HG02798 (cell line): ENCODE measurements at regions not wholly inside any gene's neighbourhood (a gene's known extent, or its start where the extent isn't known, plus 50 kb on each side); places are given as distances from the start of the nearest gene placed in this dataset.
A peak's percentile ranks its signal among the peaks of the same experiment; 100 is the strongest.

Experiments
- ATAC-seq: cut with Tn5 transposase; IDR thresholded peaks from one replicate; pipeline ENCODE4 v1.9.1; 2021; ENCODE audit warnings: mild to moderate bottlenecking; ENCODE audit not compliant: unreplicated experiment, poor library complexity

DNA sequence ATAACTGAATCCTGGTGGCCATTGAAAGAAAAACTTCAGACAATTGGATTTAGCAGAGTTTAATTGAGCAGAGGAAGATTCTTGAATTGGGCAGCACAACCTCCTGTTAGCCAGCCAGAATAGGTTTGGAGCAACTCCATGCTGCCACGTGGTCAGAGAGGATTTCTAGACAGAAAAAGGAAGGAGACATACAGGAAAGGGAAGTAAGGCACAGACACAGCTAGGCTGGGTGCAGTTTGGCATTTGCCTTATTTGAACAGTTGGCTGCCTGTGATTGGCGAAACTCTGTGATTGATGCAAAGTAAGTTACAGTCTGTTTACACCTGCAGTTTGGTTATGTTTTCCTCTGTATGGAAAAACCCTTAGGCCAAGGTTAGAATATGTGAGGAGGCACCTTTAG is 85.8 kb upstream of the SPATA13 start:
- ATAC-seq, result no peak

DNA sequence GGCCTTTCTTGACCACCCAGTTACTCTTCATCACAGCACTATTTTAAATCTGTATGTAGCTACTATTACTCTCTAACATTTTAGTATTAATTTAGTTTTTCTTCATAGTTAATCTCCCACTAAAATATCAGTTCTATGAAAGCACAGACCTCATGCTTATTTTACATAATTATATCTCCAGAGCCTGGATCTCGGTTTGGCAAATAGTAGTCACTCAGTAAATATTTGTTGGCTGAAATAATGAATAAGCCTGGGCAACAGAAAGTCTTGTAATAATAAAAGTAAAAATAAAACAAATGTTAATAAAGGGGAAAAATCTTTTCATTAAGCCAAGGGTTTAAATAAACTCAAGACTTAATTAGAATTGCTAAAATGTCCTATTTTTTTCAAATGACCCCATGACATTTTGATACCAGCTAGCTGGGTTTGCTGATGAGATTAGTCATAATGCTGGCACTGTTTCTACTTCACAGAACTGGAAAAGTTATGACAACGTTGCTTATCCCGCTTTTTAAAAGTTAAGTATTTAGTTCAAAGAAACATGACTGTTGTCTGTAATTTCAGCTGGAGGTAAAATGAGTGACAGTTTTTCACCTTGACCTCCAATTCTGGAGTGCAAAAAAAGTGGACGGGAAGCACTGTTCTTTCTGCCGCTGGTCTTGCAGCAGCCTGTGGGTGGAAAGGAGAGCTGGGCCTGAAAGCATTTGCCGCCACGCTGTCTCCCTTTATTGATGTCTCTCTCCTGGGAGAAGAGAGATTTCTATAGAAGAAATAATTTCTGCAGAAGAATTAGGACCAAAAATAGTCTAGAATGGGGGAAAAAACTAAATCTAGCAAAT is 85.2 kb upstream of the SPATA13 start:
- no peak for ATAC-seq

GRCh38 chr13:24076109-24076508 is 84.4 kb upstream of the SPATA13 start:
- no peak for ATAC-seq

- no peak for ATAC-seq
These were observed 83.9 kb upstream of the SPATA13 start for GRCh38 chr13:24076636-24077035.

DNA sequence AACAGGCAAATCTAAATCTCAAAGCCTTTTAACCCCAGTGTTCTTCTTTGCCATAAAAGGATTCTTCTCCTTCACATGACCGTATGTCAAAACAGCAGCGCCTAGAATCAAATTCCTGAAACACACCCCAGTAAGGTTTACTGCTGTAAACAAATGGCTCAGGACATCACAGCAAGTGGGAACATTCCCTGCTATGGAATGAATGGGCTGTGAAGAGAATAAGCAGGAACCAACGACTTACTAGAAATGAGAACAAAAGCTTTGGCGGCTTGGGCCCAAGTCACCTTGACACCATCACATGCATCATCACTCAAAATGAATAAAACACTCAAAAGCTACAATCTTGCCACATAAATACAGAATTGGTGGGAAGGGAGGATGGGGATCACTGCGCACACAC is 80.4 kb upstream of the SPATA13 start:
- ATAC-seq, result no peak

GRCh38 chr13:24081387-24081786 is 79.1 kb upstream of the SPATA13 start:
- no peak for ATAC-seq

GRCh38 chr13:24083141-24083540 is 77.4 kb upstream of the SPATA13 start:
- no peak for ATAC-seq

- ATAC-seq, result no peak
These were observed 76.6 kb upstream of the SPATA13 start for GRCh38 chr13:24083722-24084421.

- no peak for ATAC-seq
These were observed 74.9 kb upstream of the SPATA13 start for GRCh38 chr13:24085662-24086061.

DNA sequence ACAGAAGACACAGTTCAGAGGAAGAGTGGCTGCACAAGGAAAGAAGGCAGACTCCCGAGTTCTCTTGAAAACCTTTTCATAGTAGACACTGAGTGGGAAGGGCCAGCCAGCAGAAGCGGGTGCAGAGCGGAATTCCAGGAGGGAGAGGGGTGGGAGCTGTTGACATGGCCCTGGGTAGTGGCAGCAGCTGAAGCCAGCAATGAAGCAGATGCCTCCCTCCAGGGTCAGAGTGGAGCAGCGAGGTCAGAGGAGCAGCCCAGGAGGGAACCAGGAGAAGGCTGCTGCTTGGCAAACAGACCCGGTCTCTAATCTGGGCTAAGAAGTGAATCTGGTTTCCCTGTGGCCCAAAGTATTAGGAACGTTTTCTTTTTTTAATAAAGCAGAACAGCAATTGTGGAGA is 73.9 kb upstream of the SPATA13 start:
- ATAC-seq, result no peak

DNA sequence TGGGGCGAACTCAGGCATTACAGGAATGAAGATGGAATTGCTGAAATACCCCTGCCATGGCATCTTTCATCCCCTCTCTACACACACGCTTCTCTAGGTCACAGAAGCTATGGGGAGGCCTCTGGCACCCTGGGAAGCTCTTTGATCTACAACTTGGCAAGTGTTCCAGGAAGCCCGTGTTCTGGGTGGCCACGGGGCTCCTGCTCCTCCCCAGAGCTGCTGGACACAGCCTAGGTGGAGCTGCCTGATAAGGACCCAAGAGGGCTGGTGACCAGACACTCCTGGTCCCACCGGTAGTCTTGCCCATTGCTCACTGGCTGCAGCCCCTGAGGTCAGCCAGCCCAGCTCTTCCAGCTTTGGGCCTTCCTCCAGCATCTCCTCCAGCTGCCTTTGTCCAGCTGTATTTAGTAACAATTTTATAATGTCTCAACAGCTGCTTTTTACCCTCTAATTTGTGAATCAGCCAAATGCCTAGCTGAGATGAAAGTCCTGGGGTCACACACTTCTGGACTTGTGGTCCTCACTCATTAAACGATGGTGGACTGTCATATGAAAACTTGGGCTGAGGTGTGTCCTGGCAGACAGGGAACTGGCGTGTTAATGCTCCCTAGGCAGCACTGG is 72.8 kb upstream of the SPATA13 start:
- ATAC-seq, result no peak

DNA sequence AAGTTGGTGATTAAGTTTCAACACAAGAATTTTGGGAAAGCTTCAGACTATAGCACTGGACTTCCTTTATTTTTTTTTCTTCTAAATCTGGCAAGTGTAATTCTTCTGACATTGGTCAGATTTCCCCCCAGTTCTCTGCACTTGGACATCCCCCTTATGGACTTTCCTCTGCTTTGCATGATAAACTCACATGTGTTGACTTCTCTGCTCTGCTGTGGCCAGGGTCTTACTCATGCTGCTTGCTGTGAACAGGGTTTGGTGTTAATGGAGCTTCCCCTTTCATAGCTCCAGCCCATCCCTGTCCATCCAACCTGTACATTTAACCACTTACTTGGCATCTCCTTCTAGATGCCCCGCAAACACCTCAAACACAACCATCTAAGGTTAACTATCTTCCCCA is 70.5 kb upstream of the SPATA13 start:
- ATAC-seq, result no peak

DNA sequence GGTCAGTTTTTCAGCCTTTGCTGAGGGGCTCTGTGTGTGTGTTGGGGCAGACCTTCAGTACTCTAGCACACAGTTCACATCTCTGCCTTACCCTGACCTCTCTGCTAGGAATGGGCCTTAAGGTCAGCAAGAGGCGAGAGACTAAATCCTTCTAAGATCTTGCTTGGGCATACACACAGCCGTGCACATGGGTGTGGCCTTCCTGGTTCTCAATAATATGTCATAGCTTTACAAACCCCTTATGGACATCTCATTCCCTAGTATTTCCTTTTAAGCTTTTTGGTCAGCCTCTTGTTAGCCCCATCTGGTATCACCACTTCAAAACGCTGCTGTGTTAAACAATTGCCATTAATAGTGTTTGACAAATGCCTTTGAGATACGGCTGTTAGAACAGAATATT is 69.4 kb upstream of the SPATA13 start:
- ATAC-seq, result no peak

DNA sequence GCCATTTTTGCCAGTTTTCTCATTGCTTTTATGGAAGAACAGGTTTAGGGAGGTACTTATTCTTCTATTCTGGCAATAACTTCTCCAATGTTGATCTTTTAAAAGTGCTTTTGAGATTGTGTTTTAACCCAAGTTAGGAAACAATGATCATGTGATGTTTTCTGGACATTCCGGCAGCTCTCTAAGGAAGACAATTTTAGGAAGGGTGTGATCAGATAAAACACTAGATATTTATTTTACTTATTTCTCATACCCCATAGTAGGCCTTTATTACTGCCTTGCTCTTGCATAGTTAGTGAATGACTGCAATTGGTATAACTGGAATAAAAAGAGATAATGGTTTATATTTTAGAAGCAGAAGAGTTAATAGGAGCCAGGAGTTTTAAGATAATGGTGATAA is 68.4 kb upstream of the SPATA13 start:
- no peak for ATAC-seq

- ATAC-seq, result no peak
These were observed 67.5 kb upstream of the SPATA13 start for GRCh38 chr13:24093047-24093446.

DNA sequence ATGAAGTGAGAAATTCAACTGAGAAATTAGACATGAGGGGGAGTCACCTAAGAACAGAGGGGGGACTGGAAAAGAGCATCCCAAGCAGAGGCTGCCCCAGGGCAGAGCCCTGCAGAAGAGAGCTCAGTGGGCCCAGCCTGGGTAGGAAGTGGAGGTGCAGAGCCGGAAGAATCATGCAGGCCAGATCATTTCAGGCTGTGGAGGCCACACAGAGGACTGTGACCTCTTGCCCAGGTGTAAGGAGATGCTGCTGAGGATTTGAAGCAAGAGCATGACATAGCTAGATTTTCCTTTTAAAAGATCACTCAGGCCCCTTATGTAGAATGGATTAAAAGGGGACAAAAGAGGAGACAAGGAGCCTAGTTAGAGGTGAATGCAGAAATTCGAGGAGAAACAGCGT is 63.9 kb upstream of the SPATA13 start:
- ATAC-seq, result no peak

- ATAC-seq, result peak; percentile 66
These were observed 63.5 kb upstream of the SPATA13 start for GRCh38 chr13:24097064-24097463.

GRCh38 chr13:24097667-24098066 is 62.9 kb upstream of the SPATA13 start:
- peak; percentile 34 for ATAC-seq

DNA sequence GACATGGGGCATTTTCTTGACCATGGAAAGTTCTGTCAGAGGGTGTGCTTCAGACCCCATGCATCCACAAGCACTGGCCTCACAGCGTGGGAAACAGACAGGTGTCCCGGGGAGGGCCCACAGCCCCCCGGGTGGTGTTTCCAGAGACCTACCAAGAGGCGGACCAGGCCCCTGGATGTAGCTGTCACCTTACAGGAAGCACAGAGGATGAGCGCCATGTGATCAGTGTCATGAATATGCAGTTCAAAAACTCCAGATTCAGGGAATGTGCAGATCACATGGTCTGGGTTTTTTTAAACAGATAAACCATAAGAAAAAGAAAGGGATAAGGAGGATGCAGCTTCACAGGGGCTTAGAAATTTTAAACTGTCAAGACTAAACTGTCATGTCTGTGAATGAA is 61.0 kb upstream of the SPATA13 start:
- no peak for ATAC-seq

DNA sequence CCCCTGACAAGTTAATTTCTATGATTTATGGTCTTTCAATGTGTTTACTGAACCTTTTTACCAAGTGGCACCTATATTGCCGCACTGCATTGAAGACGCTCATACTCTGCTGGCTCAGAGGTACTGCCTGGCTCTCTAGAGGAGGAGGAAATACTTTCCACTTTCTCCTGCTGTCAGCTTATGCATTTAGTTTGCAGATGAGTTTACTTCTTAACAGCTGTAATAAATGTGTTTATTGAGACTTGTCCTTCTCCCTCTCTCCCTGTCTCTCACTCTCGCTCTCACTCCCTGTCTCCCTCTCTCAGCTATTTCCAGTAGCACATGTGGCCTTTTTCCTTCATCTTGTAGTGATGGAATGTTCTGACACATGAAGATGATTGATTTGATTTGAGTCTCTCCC is 60.3 kb upstream of the SPATA13 start:
- no peak for ATAC-seq

- no peak for ATAC-seq
These were observed 56.6 kb upstream of the SPATA13 start for GRCh38 chr13:24103782-24104372.
